B cell (primary cell): ENCODE measurements at regions not wholly inside any gene's neighbourhood (a gene's known extent, or its start where the extent isn't known, plus 50 kb on each side); places are given as distances from the start of the nearest gene placed in this dataset.

Experiments used
- ATAC-seq: fragments of 200-7000 bp; cut with Tn5 transposase; one replicate; pipeline ENCODE4 v1.10.0; 2021; ENCODE audit warnings: low read depth, mild to moderate bottlenecking, moderate number of reproducible peaks, moderate library complexity
- CTCF ChIA-PET: fragments of 350-600 bp; sonication (Branson Sonifier 250); formaldehyde crosslinking; loops from one replicate; lab custom pipeline; 2021; ENCODE audit warnings: antibody characterized with exemption, inconsistent platforms; lab: Charles Lee
- POLR2A ChIA-PET: fragments of 350-600 bp; sonication (Branson Sonifier 250); formaldehyde crosslinking; loops from one replicate; lab custom pipeline; 2021; ENCODE audit warnings: antibody characterized with exemption; lab: Charles Lee
- DNase-seq: peaks from one replicate; pipeline ENCODE4 v3.0.0; 2013
- H2AFZ ChIP-seq: 2 replicates; pipeline ENCODE4 v1.6.1; 2012; ENCODE audit warnings: mild to moderate bottlenecking, low read depth, low read length; ENCODE audit not compliant: insufficient read depth, poor library complexity, severe bottlenecking
- H3K27ac ChIP-seq, 2 donors: 1 replicate in 1 of 2; 2 replicates in 1 of 2; pipeline ENCODE4 v1.5.1; 2012 to 2013; ENCODE audit warnings: low read length in 2 of 2, mild to moderate bottlenecking in 2 of 2, moderate library complexity in 1 of 2
- H3K27me3 ChIP-seq, 4 experiments: fragments of 200-600 bp in 1 of 4; sonication (generic) in 1 of 4; replicated peaks in 1 of 4; 1 replicate in 2 of 4; 2 replicates in 2 of 4; pipeline versions ENCODE4 v1.6.1 to v1.7.0; 2013 to 2016; ENCODE audit warnings: low read length in 3 of 4, mild to moderate bottlenecking in 2 of 4, mixed read lengths in 1 of 4, moderate library complexity in 1 of 4; ENCODE audit not compliant: insufficient read depth in 4 of 4, control insufficient read depth in 3 of 4; ENCODE audit errors: control extremely low read depth in 1 of 4
- H3K36me3 ChIP-seq, 2 experiments: replicated peaks in 1 of 2; 1 replicate in 1 of 2; 2 replicates in 1 of 2; pipeline versions ENCODE4 v1.6.1 to v1.7.1; 2013; ENCODE audit warnings: low read length in 1 of 2; ENCODE audit not compliant: insufficient read depth in 2 of 2, control insufficient read depth in 1 of 2; ENCODE audit errors: control extremely low read depth in 1 of 2, extremely low read depth in 1 of 2
- H3K4me1 ChIP-seq, 2 donors: fragments of 200-600 bp in 1 of 2; sonication (generic) in 1 of 2; 1 replicate in 1 of 2; 2 replicates in 1 of 2; pipeline versions ENCODE4 v1.5.1 to v1.6.1; 2013 to 2017; ENCODE audit warnings: low read length in 2 of 2; ENCODE audit not compliant: control insufficient read depth in 2 of 2, insufficient read depth in 2 of 2
- H3K4me2 ChIP-seq: replicated peaks from 2 replicates; pipeline ENCODE3; 2012; ENCODE audit warnings: mild to moderate bottlenecking, low read depth, low read length; ENCODE audit not compliant: poor library complexity, severe bottlenecking
- H3K4me3 ChIP-seq, 5 experiments: fragments of 200-600 bp in 1 of 5; sonication (generic) in 1 of 5; 1 replicate in 3 of 5; 2 replicates in 2 of 5; pipeline versions ENCODE4 v1.5.1 to v1.7.0; 2011 to 2016; ENCODE audit warnings: low read length in 4 of 5, mild to moderate bottlenecking in 4 of 5, low read depth in 2 of 5, control low read depth in 1 of 5, moderate library complexity in 1 of 5; ENCODE audit not compliant: insufficient read depth in 1 of 5; ENCODE audit errors: control extremely low read depth in 1 of 5, extremely low read depth in 1 of 5
- H3K79me2 ChIP-seq: fragments of 200-600 bp; sonication (generic); one replicate; pipeline ENCODE4 v1.6.0; 2016; ENCODE audit warnings: low read length; ENCODE audit not compliant: control insufficient read depth, insufficient read depth
- H3K9ac ChIP-seq: fragments of 200-600 bp; sonication (generic); 2 replicates; pipeline ENCODE4 v1.6.1; 2017; ENCODE audit warnings: mild to moderate bottlenecking, low read length, moderate library complexity
- H3K9me3 ChIP-seq, 3 donors: one replicate each; pipeline versions ENCODE4 v1.6.1 to v1.7.1; 2013; ENCODE audit warnings: low read length in 2 of 3; ENCODE audit not compliant: control insufficient read depth in 2 of 3, insufficient read depth in 1 of 3; ENCODE audit errors: control extremely low read depth in 1 of 3
- H4K20me1 ChIP-seq: 2 replicates; pipeline ENCODE4 v1.6.0; 2012; ENCODE audit warnings: mild to moderate bottlenecking, low read length; ENCODE audit not compliant: insufficient read depth, control insufficient read depth, poor library complexity, severe bottlenecking
- H3K27ac Mint-ChIP-seq: one replicate; pipeline ENCODE4 v1.8.0; 2021; ENCODE audit warnings: mixed read lengths
- H3K27me3 Mint-ChIP-seq: one replicate; pipeline ENCODE4 v1.8.0; 2021; ENCODE audit warnings: mixed read lengths
- H3K4me1 Mint-ChIP-seq: one replicate; pipeline ENCODE4 v1.8.0; 2021; ENCODE audit warnings: mixed read lengths
- H3K4me3 Mint-ChIP-seq: one replicate; pipeline ENCODE4 v1.8.0; 2021; ENCODE audit warnings: mixed read lengths
- H3K9me3 Mint-ChIP-seq: one replicate; pipeline ENCODE4 v1.8.0; 2022; ENCODE audit warnings: mixed read lengths; ENCODE audit not compliant: insufficient read depth
- CTCF ChIP-seq: fragments of 200-600 bp; IDR thresholded peaks from one replicate; pipeline ENCODE4 v1.8.0; 2022; ENCODE audit warnings: antibody characterized with exemption, mild to moderate bottlenecking
- EZH2 ChIP-seq: IDR thresholded peaks from 2 replicates; pipeline ENCODE4 v1.6.1; 2012; ENCODE audit warnings: borderline replicate concordance, low read depth, mild to moderate bottlenecking, moderate library complexity, low read length; ENCODE audit not compliant: insufficient read depth, poor library complexity, severe bottlenecking
- WGBS: methylation state at CpG from one replicate; pipeline ENCODE4 v1.1.5; 2013; ENCODE audit warnings: missing lambda C conversion rate; ENCODE audit not compliant: insufficient coverage; 5-methylcytosine and 5-hydroxymethylcytosine counted together
- intact Hi-C: fragments of 100-400 bp; cut with micrococcal nuclease; formaldehyde crosslinking; loops from one replicate; pipeline ENCODE4 v1.10.0; 2022

GRCh38 chr13:103315711-103316110, 249.5 kb upstream of the SLC10A2 start:
- no peak for DNase-seq
- ChIA-PET POLR2A (no interaction called here), CTCF (no interaction called here)
- WGBS: no CpG with 5 or more reads among the region's 2 CpGs
- H2AFZ ChIP-seq: no peak overlapping the region
- intact Hi-C loops: no loop called here
- no peak overlapping the region for H3K27ac ChIP-seq
- no peak overlapping the region for H3K4me3 ChIP-seq
- no peak for TF ChIP-seq CTCF
- no peak for TF ChIP-seq EZH2
- Mint-ChIP-seq H3K4me3 (no peak overlapping the region), H3K27me3 (no peaks in the 10 kb centered on the region), H3K9me3 (no peaks in the 10 kb centered on the region), H3K4me1 (no peaks in the 10 kb centered on the region), H3K27ac (no peak overlapping the region)
- ATAC-seq: no peak
- no peaks in the 10 kb centered on the region for H3K79me2 ChIP-seq
- no peak overlapping the region for H3K4me2 ChIP-seq
- H3K9me3 ChIP-seq: no peaks in the 10 kb centered on the region
- H3K36me3 ChIP-seq: no peaks in the 10 kb centered on the region
- no peaks in the 10 kb centered on the region for H3K27me3 ChIP-seq
- H3K9ac ChIP-seq: no peak overlapping the region
- H3K4me1 ChIP-seq: no peaks in the 10 kb centered on the region
- no peaks in the 10 kb centered on the region for H4K20me1 ChIP-seq

GRCh38 chr13:103312467-103312866, 246.2 kb upstream of the SLC10A2 start:
- POLR2A ChIA-PET: no interaction called here
- Histone ChIP-seq H3K27ac (no peak overlapping the region), H3K4me2 (no peak overlapping the region), H4K20me1 (no peaks in the 10 kb centered on the region), H2AFZ (no peak overlapping the region), H3K27me3 (no peaks in the 10 kb centered on the region), H3K9me3 (no peaks in the 10 kb centered on the region), H3K79me2 (no peaks in the 10 kb centered on the region), H3K36me3 (no peaks in the 10 kb centered on the region), H3K9ac (no peak overlapping the region), H3K4me1 (no peaks in the 10 kb centered on the region), H3K4me3 (no peak overlapping the region)
- Mint-ChIP-seq H3K27me3 (no peaks in the 10 kb centered on the region), H3K4me1 (no peaks in the 10 kb centered on the region), H3K9me3 (no peaks in the 10 kb centered on the region), H3K4me3 (no peak overlapping the region), H3K27ac (no peak overlapping the region)
- CTCF ChIA-PET: no interaction called here
- TF ChIP-seq CTCF: no peak
- no peak for TF ChIP-seq EZH2
- ATAC-seq: no peak
- DNase-seq: no peak
- WGBS: no CpG with 5 or more reads among the region's 2 CpGs
- intact Hi-C loops: no loop called here
